Kidney capillary endothelial cell (primary cell): ENCODE measurements at regions not wholly inside any gene's neighbourhood (a gene's known extent, or its start where the extent isn't known, plus 50 kb on each side); places are given as distances from the start of the nearest gene placed in this dataset.

ENCODE experiments used
- DNase-seq: peaks from one replicate; pipeline ENCODE4 v3.0.0-alpha.2; 2018; ENCODE audit warnings: low spot score

- no peak for DNase-seq
Observed at GRCh38 chr9:72431036-72431435, 66.0 kb upstream of the ZFAND5 start.

DNA sequence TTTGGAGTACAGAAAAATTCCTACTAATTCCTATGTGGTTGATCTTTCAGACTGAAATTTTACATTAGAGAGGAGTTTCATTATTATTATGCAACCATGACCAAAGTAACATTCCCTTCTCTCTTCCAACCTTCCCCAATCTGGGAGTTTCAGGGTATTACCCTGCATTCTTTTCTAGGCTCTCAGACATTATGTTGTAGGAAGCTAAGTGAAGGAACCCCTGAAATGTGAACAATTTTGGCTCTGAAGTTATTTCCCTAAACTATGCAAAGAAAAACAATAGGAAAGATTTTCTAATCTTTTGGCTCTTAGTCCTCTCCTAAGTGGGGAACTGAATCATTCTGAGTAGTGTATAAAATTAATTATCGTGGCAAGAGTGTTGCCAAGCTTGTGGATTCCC, 63.3 kb upstream of the ZFAND5 start:
- no peak for DNase-seq

DNA sequence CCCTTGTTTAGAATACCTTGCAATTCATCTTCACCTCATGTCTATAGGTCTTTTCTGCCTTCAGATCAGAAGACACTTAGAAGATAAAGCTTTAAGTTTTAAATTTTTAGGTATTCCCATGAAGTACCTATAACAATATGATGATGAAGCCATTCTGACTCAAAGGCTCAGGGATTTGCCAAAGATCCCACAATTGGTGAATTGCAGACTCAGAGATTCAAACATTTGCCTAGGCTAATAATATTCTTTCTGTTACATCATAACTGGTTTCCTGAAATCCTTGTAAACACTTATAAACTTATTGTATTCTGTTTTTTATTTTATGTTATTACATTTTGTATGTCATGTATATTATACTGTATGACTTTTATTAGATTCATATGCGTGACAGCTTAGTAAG, 62.8 kb upstream of the ZFAND5 start:
- DNase-seq, result no peak

DNA sequence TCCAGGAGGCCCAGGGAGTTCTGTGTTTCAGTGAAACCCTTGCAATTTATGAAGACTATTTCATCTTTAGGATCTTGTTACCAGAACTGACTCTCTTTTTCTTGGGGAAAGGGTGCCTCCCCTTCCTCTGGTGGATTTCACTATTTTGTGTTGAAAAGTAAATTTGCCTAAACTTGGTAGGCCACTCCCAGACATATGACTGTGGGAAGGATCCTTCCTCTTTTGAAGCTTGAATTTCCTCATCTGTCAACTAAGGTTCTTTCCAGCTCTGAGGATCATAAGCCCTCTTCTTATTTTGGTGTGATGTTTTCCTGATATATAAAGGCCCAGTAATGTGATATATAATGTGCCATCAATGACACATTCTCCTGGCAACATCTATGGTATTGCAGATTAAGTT, 59.1 kb upstream of the ZFAND5 start:
- no peak for DNase-seq

DNA sequence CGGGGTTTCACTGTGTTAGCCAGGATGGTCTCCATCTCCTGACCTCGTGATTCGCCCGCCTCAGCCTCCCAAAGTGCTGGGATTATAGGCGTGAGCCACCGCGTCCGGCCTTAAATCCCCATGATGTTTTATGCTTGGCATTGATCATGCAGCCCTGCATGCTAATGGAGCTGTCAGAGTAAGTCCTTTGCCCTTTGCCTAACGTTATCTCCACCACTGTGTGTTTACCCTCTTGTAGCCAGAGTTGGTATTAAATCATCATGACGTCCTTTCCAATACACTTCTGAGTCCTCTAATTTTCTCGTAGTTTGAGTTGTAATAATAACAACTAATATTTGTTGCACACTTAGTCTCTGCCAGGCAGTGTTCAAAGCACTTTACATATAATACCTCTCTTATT, 57.2 kb upstream of the ZFAND5 start:
- no peak for DNase-seq

DNA sequence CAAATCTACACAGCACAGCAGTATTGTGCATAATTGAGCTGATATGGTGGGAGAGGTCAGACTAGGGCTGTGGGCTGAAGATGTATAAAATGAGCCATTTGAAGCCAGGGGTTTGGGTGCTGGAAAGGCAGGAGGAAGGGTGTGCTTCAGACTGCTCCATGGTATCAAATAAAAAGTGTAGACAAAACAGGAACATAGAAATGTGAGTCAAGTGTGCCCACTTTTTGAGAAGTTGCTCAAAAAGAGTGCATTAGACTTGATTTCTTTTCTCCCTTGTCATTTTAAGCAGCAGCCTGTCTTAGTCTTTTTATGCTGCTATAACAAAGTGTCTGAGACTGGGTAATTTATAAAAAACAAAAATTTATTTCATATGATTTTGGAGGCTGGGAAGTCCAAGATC, 55.8 kb upstream of the ZFAND5 start:
- DNase-seq, result no peak

DNA sequence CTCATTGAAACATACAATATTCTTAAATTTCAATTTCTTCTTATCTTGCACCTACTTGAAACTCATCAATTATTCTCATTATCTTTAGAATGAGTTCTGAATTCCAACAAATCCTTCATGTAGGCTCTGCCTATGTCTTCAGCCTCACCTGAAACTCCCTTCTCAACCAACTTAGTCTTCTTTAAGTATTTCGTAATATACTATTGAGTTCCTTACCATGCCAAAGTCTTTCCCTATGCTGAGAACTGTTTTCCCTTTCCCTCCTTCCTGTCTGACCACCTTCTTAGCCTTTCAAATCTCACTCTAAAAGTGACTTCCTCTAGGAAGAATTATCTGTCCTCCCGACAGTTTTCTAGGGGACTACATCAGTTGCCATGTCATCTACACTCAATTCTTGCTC, 50.9 kb upstream of the ZFAND5 start:
- DNase-seq, result no peak

GRCh38 chr9:72415163-72415562, 50.2 kb upstream of the ZFAND5 start:
- DNase-seq, result no peak
